CD4-positive, alpha-beta T cell treated with Interleukin-4 for 1 hour (primary cell): ENCODE measurements at regions not wholly inside any gene's neighbourhood (a gene's known extent, or its start where the extent isn't known, plus 50 kb on each side); places are given as distances from the start of the nearest gene placed in this dataset.
"Not testable (repeated sequence)": the region's sequence is repeated elsewhere in the genome, so short reads cannot be mapped to it uniquely, and the experiment has no call there.

Experiments used
- DNase-seq, 2 donors: peaks; one replicate each; pipeline ENCODE4 v3.0.0-alpha.2; 2020 to 2022

GRCh38 chr2:14492920-14493503 is 139.5 kb upstream of the LRATD1 start:
- DNase-seq, result no peak

- no peak for DNase-seq
Observed at GRCh38 chr2:14494759-14495158, 137.8 kb upstream of the LRATD1 start.

- no peak for DNase-seq
Observed at GRCh38 chr2:14501061-14501460, 131.5 kb upstream of the LRATD1 start.

- not testable (repeated sequence) for DNase-seq
Observed at GRCh38 chr2:14506955-14507354, 125.6 kb upstream of the LRATD1 start.

- no peak for DNase-seq
Observed at GRCh38 chr2:14511541-14511940, 121.0 kb upstream of the LRATD1 start.

GRCh38 chr2:14513903-14514302 is 118.6 kb upstream of the LRATD1 start:
- DNase-seq, result no peak

GRCh38 chr2:14516844-14517243 is 115.7 kb upstream of the LRATD1 start:
- no peak for DNase-seq

- DNase-seq, result no peak
Observed at GRCh38 chr2:14517731-14518130, 114.8 kb upstream of the LRATD1 start.

GRCh38 chr2:14520385-14520945 is 112.1 kb upstream of the LRATD1 start:
- DNase-seq, result no peak

- DNase-seq, result no peak
Observed at GRCh38 chr2:14524041-14524802, 108.3 kb upstream of the LRATD1 start.

GRCh38 chr2:14524803-14525080 is 107.8 kb upstream of the LRATD1 start:
- no peak for DNase-seq

- no peak for DNase-seq
Observed at GRCh38 chr2:14530506-14530905, 102.0 kb upstream of the LRATD1 start.

- no peak for DNase-seq
Observed at GRCh38 chr2:14533131-14533757, 99.3 kb upstream of the LRATD1 start.

GRCh38 chr2:14535156-14535555 is 97.4 kb upstream of the LRATD1 start:
- DNase-seq, result no peak

GRCh38 chr2:14536976-14537375 is 95.5 kb upstream of the LRATD1 start:
- no peak for DNase-seq

GRCh38 chr2:14540015-14540414 is 92.5 kb upstream of the LRATD1 start:
- no peak for DNase-seq

- no peak for DNase-seq
Observed at GRCh38 chr2:14543284-14543683, 89.2 kb upstream of the LRATD1 start.

- DNase-seq, result no peak
Observed at GRCh38 chr2:14544247-14544646, 88.3 kb upstream of the LRATD1 start.

GRCh38 chr2:14547830-14548229 is 84.7 kb upstream of the LRATD1 start:
- no peak for DNase-seq

- no peak for DNase-seq
Observed at GRCh38 chr2:14550658-14551057, 81.9 kb upstream of the LRATD1 start.

GRCh38 chr2:14551069-14551468 is 81.4 kb upstream of the LRATD1 start:
- no peak for DNase-seq

GRCh38 chr2:14552286-14552685 is 80.2 kb upstream of the LRATD1 start:
- no peak for DNase-seq

- no peak for DNase-seq
Observed at GRCh38 chr2:14552818-14553217, 79.7 kb upstream of the LRATD1 start.

GRCh38 chr2:14554849-14555545 is 77.5 kb upstream of the LRATD1 start:
- DNase-seq, result no peak
